GM21529 (cell line): ENCODE measurements at regions not wholly inside any gene's neighbourhood (a gene's known extent, or its start where the extent isn't known, plus 50 kb on each side); places are given as distances from the start of the nearest gene placed in this dataset.
A peak's percentile ranks its signal among the peaks of the same experiment; 100 is the strongest.

ENCODE experiments used
- ATAC-seq: cut with Tn5 transposase; IDR thresholded peaks from one replicate; pipeline ENCODE4 v1.9.1; 2021; ENCODE audit not compliant: unreplicated experiment

DNA sequence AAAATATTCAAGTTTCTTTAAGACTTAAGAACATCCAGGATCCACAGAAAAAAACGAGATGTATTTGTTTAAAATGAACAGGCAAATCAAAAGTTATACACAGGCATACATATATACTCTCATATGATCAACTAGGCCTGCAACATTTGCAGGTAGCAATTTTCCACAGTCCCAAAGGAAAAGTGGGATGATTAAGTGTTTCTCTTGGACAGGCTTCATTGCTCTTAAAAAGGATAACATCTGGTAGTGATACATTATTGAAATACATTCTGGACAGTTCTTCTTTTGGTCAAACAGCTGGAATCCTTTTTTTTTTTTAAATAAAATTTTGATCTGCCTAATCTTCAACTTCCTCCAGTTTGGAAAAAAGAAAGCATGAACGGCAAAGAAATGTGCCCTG lies 114.8 kb upstream of the TDRD3 start:
- no peak for ATAC-seq

DNA sequence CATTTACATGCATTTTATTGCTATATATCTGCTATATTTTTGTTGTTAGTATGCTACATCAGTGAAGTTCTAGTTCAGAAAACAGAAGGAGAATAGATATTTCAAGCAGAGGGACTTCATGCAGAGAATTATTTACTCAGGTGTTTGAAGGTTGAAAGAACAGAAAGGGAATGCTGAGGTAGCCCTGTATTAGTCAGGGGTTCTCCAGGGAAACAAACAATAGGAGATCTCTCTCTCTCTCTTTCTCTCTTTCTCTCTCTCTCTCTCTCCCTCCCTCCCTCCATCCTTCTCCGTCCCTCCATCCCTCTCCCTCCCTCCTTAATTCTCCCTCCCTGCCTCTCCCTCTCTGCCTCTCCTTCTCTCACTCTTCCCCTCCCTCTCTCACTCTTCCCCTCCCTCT lies 114.3 kb upstream of the TDRD3 start:
- no peak for ATAC-seq

DNA sequence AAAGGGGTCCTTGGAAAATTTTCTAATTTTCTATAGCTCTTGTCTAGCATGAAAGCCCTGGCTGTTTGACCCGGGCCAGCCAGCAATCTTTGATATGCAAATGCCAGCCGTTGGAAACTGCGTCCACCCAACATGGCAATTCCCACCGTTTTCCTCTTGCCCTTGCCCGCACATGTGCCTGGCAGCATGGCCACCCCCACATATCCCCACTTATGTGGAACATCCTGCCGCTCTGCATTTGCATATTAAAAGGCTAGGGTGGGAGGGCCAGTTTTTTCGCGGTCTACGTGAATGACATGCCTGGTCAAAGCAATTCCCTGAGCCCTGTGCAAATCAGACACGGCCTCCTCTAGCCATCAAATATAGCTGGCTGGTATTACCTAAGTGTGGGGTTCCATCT lies 110.3 kb upstream of the TDRD3 start:
- ATAC-seq: no peak

DNA sequence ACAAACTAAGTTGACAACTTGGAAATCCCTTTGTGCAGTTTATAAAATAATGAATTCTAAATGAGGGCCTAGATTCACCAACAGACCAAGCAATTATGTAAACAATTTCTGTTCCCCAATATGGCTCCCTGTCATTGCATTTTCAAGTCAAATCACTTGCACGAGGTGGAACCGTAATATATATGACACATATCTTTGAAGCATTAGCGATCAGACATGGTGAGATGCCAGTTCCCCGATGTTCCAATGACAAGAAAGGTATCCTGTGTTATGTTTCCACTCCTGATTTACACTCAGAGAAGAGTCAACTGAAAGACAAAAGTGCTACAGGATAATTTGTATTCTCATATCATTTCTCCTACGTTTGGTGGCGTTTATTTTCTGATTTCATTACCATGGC lies 108.5 kb upstream of the TDRD3 start:
- no peak for ATAC-seq

DNA sequence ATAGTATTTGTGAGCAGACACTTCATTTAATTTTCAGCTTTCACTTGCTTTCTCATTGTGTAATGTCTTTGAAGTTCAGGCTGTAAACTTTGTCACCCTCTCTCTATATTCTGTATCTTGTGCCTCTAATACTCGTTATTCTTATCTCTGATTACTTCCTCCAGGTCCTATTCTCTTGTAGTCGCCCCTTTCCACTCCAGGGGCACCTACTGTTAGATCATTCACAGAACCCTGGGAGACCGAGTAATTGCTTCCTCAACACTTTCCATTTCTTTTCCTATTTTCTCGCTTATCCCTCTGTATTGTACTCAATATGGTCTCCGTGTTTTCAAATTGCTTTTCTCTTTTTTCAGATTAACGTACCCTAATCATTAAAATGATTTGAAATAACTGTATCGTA lies 93.9 kb upstream of the TDRD3 start:
- no peak for ATAC-seq

DNA sequence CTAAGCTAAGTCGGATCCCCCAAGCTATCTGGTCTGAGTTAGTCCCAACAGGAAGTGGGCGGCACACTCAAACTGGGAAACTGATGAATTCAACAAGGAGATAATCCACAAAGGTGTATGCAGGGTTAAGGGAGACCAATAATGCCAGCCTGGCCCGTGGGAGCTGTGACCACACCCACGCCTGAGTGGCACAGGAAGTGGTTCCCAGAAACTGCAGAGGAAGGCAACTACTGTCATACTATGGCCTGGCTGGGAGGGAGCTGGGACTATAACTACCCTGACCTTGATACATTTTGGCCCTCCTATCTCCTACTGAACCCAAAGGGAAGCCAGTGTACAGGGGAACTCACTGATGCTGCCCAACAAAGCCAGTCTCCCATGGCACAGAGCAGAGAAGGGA lies 85.5 kb upstream of the TDRD3 start:
- no peak for ATAC-seq

DNA sequence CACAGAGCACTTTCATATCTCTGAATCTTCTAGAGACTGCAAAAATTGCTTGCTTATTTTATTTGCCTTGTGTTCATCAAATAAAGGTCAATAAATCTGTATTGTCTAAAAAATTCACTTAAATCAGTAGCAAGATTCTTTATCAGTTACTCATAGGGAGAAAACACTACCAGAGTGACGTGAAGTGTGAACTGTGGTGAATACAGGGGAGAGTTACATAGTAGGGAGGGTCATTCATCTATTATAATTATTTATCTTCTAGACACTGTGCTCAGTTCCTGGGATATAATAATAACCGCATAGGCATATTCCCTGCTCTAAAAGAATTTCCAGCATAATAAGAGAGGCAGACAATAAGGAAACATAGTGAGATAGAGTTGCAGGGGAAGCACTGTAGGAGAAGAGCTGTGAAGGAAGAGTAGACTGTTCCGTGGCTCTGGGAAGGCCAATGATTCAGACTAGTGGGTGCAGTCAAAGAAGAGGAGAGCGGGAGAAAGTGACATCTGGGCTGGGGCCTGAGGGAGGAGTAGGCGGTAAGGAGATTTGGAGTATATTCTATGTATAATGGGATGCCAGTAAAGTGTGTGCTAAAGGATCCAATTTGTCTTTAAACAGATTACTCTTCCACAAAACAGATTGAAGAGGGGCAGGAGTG lies 84.0 kb upstream of the TDRD3 start:
- ATAC-seq: no peak

DNA sequence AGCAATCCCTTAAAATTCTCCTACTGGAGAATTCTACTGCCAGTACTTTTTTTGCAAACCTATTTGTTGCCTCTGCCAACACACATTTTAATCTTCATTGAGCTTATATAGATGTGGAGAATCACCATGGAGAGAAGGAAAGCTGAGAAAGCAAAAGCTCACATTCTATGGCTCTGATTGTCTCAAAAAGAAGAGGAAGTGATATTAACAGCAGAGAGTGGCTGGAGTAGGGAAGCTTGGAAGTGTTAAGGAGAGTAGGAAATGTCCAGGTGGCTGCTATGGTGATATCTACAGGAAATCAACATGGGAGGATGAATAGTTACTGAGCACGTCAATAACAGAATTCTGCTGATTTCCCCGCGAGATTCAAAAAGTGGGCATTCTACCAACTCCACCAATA lies 78.8 kb upstream of the TDRD3 start:
- ATAC-seq: no peak

DNA sequence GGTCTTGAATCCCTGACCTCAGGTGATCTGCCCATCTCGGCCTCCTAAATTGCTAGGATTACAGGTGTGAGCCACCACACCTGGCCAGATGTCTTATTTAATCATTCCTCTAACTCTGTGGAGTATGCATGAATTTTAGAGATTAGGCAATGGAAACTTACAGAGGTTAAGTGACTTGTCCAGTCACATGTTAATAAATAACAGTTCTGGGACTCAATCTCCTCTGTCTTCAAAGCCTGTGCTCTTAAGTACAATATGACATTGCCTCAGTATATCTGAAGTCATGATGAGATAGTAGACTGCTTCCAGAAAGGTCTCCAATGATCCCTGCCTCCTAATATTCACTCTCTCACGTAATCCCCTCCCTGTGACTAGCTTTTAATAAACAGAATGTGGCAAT lies 72.9 kb upstream of the TDRD3 start:
- no peak for ATAC-seq

DNA sequence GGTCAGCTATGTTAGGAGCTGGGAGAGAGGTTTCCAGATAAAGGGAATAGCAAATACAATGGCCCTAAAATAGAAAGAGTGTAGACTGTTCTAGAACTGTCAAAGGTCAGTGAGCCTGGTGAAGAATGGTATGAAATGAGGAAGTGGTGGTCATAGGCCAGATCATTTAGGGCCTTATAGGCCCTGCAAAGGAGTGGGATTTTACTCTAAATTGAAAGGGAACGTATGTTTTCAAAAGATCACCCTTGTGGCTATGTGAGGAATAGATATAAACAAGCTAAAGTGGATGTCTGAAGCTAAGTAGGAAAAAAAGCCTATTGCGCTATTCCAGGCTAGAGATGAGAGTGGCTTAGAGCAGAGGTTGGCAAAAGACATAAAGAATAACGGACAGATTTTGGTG lies 70.7 kb upstream of the TDRD3 start:
- ATAC-seq: no peak

DNA sequence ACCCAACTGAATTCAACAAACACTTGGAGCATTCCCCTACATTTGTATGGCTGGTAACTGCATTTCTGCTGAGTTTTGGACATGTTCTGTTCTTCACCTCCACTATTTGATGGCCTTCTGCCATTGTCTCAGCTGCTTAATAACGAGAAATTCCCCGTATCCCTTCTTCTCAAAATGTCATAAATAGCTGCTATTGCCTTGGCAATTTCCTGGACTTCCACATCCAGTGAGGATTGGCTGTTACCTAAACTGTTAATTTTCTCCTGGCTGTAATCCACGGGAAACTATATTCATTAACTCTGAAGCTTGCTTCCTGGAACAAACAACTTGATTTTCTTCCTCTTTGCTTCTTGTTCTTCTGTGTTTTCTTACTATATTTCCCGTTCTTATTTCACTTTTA lies 69.5 kb upstream of the TDRD3 start:
- no peak for ATAC-seq

DNA sequence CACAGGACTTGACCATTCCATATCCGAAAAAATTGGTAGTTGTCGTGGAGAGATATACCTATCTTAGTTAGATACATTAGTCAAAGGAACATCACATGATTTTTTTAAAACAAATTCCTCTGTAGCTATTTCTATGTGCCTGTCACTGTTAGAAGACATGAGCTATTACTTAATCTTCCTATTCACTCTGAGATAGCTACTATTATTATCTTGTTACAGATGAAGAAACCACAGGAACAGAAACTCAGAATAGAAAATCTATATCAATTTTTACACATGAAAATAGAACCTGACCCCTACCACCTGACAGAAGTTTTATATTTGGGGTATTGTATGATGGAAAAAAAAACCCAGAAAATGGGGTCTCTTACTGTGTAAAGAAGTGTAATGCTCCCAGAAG lies 68.9 kb upstream of the TDRD3 start:
- ATAC-seq: peak; percentile 38

DNA sequence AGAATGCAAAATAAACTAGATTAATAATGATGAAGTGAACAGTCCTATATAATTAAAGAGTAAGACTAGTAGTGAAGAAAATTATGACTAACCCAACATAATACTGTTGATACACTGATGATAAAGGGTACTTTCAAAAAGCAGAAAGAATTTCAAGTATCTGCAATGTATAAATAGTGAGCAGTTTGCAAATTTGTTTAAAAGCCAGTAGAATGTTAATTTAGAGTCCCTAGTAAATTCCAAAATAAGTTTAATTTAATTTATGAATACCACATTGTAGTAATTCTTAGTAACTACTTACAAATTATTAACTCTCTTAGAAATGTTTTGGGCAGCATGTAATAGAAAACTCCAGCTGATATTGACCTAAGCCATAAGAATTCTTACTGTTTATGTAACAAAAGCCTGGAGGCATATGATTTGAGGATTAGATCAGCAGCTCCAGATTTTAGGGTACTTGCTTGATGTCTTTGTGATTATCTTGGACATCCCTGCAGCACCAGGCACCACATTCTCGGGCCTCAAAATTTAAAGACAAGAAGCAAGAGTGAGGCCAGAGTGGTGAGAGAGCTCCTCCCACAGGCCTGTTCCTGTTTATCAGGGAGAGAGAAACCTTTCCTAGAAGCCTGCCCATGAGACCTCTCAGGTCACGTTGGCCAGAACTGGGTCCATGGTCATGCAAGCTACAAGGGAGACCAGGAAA lies 67.6 kb upstream of the TDRD3 start:
- peak; percentile 75 for ATAC-seq

DNA sequence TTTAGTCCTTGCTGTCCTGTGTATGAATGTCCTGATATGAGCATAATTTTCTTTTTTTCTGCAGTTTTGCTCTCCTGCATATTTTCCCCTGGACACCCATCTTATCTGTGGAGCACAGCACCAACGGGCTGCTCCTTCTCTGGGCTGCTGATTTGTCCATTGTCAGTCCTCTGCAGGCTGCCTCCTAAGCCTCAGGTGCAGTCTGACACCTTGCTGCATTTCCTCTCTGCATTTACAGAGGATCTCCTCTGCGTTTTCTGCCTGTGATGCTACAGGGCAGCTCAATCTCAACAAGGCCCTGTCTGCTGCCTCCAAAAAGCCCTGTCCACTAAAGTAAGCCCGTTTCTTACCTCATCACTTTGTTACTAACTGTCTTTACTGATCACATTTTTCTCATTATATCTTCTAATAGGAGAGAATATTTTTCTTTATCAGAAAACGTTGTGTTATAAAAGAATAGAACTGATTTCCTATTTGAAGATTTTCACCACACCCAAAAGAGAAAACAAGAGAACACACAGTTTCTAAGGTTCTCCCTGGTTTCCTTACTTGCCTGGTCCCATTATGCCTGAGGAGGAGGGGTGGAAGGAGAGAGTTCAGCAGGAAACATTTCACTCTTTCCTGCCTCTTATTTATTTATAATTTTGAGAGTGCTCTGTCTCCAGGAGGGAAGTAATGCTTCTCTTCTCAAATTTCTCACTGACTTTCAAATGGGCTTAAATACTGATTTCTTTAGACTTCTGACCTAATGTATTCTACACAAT lies 65.6 kb upstream of the TDRD3 start:
- ATAC-seq: no peak

DNA sequence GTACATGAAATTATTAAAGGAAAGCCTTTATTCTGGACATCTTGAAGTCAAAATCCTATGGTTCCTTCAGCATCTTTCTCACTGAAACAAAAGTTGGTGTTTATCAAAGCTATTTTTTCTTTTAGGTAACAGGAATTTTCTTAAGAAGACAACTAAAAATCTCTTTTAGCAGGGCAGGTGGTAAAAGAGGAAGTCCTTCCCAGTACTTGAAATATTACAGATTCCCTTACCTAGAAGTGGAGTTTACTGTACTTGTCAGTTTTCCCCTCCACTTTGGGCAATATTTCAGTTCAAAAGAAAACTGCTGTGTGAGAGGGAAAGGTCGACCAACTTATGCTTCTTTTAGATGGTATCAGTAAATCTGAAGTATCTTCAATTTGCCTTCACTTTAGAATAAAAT lies 64.3 kb upstream of the TDRD3 start:
- no peak for ATAC-seq

DNA sequence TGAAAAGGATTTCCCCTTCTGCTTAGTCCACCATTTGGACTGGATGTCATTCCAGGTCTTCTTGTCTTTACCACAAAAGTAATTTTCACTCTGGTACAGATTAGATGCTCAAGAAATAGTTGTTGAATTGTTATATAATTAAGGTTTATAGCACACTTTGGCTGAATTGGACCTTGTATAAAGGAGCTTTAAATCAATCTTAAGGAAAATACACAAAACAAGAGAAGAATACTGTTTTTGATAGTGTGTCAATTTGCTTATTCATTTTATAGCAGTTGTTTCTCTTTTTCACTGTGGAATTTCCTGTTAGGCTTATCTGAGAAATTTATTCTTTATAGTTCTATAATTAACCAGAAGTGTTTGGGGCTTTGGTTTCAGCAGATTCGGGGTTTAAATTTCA lies 62.7 kb upstream of the TDRD3 start:
- ATAC-seq: no peak

DNA sequence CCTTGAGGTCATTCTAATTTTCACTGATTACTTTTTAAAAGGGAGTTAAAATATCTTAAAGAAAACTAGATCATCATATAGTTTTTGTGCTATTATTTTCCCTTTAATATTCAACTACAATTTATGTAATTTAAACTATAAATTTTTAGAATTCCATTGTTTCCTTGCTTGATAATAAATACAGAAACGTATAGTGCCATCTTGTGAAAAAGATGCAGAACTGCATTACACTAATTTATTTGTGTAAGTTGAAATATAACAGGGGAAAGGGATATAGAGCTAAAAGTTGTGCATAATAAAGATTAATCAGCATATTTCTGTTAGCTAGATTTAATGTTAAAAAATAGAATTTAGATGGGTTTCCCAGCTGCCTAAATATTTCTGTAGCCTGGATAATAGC lies 61.5 kb upstream of the TDRD3 start:
- ATAC-seq: no peak

DNA sequence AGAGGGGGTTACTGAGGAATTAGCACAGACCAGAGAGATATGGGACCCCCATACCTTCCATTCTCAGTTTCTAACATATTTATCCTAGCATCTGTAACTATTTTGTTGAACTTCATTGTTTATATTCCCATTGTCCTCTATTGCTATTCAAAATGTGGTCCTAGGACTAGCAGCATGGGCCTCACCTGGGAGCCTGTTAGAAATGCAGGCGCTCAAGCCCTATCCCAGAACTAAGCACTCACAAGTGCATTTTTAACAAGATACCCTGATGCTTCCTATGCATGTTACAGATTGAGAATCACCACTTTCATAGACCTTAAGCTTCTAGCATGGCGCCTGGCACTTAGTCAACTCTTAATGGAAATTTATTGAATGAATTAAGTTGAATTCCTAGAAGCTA lies 58.3 kb upstream of the TDRD3 start:
- no peak for ATAC-seq

DNA sequence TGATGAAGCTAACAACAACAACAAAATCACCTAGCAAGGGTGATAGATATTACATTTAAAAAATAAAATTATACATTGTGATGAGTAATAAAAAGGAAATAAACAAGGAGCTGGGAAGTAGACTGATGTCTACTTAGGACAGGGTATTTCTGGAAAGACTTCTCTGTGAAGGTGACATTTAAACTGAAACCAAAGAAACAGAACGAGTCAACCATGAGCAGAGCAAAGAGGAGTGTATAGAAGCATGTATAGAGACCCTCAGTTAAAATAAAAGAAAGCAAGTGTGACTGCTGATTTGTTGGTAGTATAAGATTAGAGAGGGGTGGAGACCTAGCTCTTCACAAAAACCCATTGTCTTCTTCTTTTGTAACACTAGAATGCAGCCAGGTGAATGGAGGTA lies 53.0 kb upstream of the TDRD3 start:
- no peak for ATAC-seq

DNA sequence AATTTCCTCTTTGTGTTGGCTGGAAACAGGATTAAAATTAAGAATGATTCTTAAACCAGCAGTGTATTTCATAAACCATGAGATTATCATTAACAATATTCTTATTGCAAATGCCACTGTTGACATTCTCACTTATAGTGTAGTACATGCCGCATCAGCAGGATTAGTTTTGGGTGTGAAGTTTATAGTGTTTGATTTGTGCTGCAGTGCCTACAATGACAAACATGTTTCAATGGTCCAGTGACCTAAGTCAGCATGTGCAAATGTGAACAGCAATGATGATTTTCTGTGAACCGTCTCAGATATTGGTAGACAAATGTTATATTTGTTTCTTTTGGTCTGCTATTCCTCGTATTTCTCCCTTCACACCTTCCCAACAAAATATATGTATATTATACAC lies 49.8 kb upstream of the TDRD3 start:
- ATAC-seq: no peak
